Liver (tissue), 8 donors: ENCODE measurements at regions not wholly inside any gene's neighbourhood (a gene's known extent, or its start where the extent isn't known, plus 50 kb on each side); places are given as distances from the start of the nearest gene placed in this dataset.

Experiments used
- DNase-seq: peaks from one replicate; pipeline ENCODE4 v3.0.0-alpha.2; 2017; ENCODE audit warnings: low spot score
- H3K27ac ChIP-seq, 2 donors: one replicate each; pipeline ENCODE4 v1.7.0; 2013; ENCODE audit warnings: inconsistent platforms in 2 of 2, low read length in 2 of 2, control low read depth in 1 of 2, low read depth in 1 of 2, mild to moderate bottlenecking in 1 of 2
- H3K27me3 ChIP-seq, 4 donors: one replicate each; pipeline versions ENCODE4 v1.6.1 to v1.7.0; 2013; ENCODE audit warnings: low read length in 3 of 4, inconsistent platforms in 1 of 4, mild to moderate bottlenecking in 1 of 4, moderate library complexity in 1 of 4; ENCODE audit not compliant: control insufficient read depth in 4 of 4, insufficient read depth in 4 of 4
- H3K36me3 ChIP-seq, 4 donors: one replicate each; pipeline versions ENCODE4 v1.6.1 to v1.7.0; 2013; ENCODE audit warnings: low read length in 3 of 4, mild to moderate bottlenecking in 3 of 4, low read depth in 1 of 4, moderate library complexity in 1 of 4; ENCODE audit not compliant: control insufficient read depth in 4 of 4, insufficient read depth in 3 of 4
- H3K4me1 ChIP-seq, 4 donors: one replicate each; pipeline versions ENCODE4 v1.6.1 to v1.7.0; 2013; ENCODE audit warnings: low read length in 3 of 4, mild to moderate bottlenecking in 3 of 4, moderate library complexity in 1 of 4; ENCODE audit not compliant: control insufficient read depth in 4 of 4, insufficient read depth in 4 of 4
- H3K4me3 ChIP-seq, 3 donors: one replicate each; pipeline versions ENCODE4 v1.6.1 to v1.7.0; 2013; ENCODE audit warnings: low read length in 3 of 3, control low read depth in 1 of 3, low read depth in 1 of 3, mild to moderate bottlenecking in 1 of 3
- H3K9ac ChIP-seq, 2 donors: one replicate each; pipeline ENCODE4 v1.7.0; 2013; ENCODE audit warnings: low read length in 2 of 2, mild to moderate bottlenecking in 2 of 2, moderate library complexity in 2 of 2, control low read depth in 1 of 2, low read depth in 1 of 2
- H3K9me3 ChIP-seq, 4 donors: one replicate each; pipeline versions ENCODE4 v1.6.1 to v1.7.0; 2013; ENCODE audit warnings: low read length in 3 of 4; ENCODE audit not compliant: control insufficient read depth in 4 of 4
- EGR1 ChIP-seq, 2 donors: IDR thresholded peaks; 2 replicates each; pipeline ENCODE4 v1.6.1; 2016 to 2018; ENCODE audit warnings: antibody characterized with exemption in 2 of 2, low read depth in 2 of 2
- FOXA1 ChIP-seq: IDR thresholded peaks from 2 replicates; pipeline ENCODE4 v1.6.1; 2016; ENCODE audit warnings: antibody characterized with exemption
- FOXA2 ChIP-seq: IDR thresholded peaks from 2 replicates; pipeline ENCODE4 v1.6.1; 2016; ENCODE audit warnings: antibody characterized with exemption
- GABPA ChIP-seq, 2 donors: IDR thresholded peaks in 1 of 2; conservative IDR thresholded peaks in 1 of 2; 2 replicates each; pipeline ENCODE4 v1.6.1; 2016; ENCODE audit warnings: antibody characterized with exemption in 2 of 2, mild to moderate bottlenecking in 1 of 2, moderate library complexity in 1 of 2
- HNF4A ChIP-seq, 2 donors: conservative IDR thresholded peaks; 2 replicates each; pipeline ENCODE4 v1.6.1; 2016; ENCODE audit warnings: antibody characterized with exemption in 2 of 2, mild to moderate bottlenecking in 2 of 2
- HNF4G ChIP-seq: IDR thresholded peaks from 2 replicates; pipeline ENCODE4 v1.6.1; 2016; ENCODE audit warnings: antibody characterized with exemption
- JUND ChIP-seq, 2 donors: IDR thresholded peaks; 2 replicates each; pipeline ENCODE4 v1.6.1; 2016; ENCODE audit warnings: antibody characterized with exemption in 2 of 2
- NR2F2 ChIP-seq: IDR thresholded peaks from 2 replicates; pipeline ENCODE4 v1.6.1; 2016; ENCODE audit warnings: antibody characterized with exemption
- RAD21 ChIP-seq, 2 donors: IDR thresholded peaks; 2 replicates each; pipeline ENCODE4 v1.6.1; 2016; ENCODE audit warnings: antibody characterized with exemption in 2 of 2, mild to moderate bottlenecking in 2 of 2
- REST ChIP-seq: IDR thresholded peaks from 2 replicates; pipeline ENCODE4 v1.6.1; 2016; ENCODE audit warnings: antibody characterized with exemption, mild to moderate bottlenecking
- RXRA ChIP-seq, 2 donors: IDR thresholded peaks; 2 replicates each; pipeline ENCODE4 v1.6.1; 2017 to 2018; ENCODE audit warnings: antibody characterized with exemption in 2 of 2, mild to moderate bottlenecking in 1 of 2
- SP1 ChIP-seq: IDR thresholded peaks from 2 replicates; pipeline ENCODE4 v1.6.1; 2018; ENCODE audit warnings: antibody characterized with exemption, mild to moderate bottlenecking
- TAF1 ChIP-seq: conservative IDR thresholded peaks from 2 replicates; pipeline ENCODE4 v1.6.1; 2016; ENCODE audit warnings: antibody characterized with exemption, mild to moderate bottlenecking
- YY1 ChIP-seq: IDR thresholded peaks from 2 replicates; pipeline ENCODE4 v1.6.1; 2016; ENCODE audit warnings: antibody characterized with exemption, mild to moderate bottlenecking
- WGBS: extraction: QIAGEN DNeasy Blood & Tissue Kit; methylation state at CpG from one replicate; pipeline ENCODE4 v1.1.7; 2013; 5-methylcytosine and 5-hydroxymethylcytosine counted together
- TF ChIP-seq, protein P1 (sequence below): IDR thresholded peaks from 2 replicates; pipeline ENCODE4 v1.6.1; 2016; ENCODE audit warnings: antibody characterized with exemption
- TF ChIP-seq, protein P2 (sequence below): IDR thresholded peaks from 2 replicates; pipeline ENCODE4 v1.6.1; 2016; ENCODE audit warnings: antibody characterized with exemption
- TF ChIP-seq, protein P3 (sequence below): IDR thresholded peaks from 2 replicates; pipeline ENCODE4 v1.6.1; 2016; ENCODE audit warnings: antibody characterized with exemption
- TF ChIP-seq, protein P4 (sequence below): fragments of 150-350 bp; IDR thresholded peaks from 2 replicates; pipeline ENCODE4 v1.5.1; 2017; ENCODE audit warnings: improper control_type of control experiment, low read depth, low read length; ENCODE audit not compliant: missing input control
- donor health status: healthy.
- donor health status: healthy.
- donor health status: healthy.
- donor health status: healthy.
- donor health status: healthy.

GRCh38 chr2:121969166-121969565, 213.7 kb downstream of the TSN start:
- no peak for DNase-seq
- no peaks in the 10 kb centered on the region for H3K36me3 ChIP-seq
- 49% methylated on average over 5 of the region's 5 CpGs for WGBS
- H3K9me3 ChIP-seq: no peaks in the 10 kb centered on the region
- TF ChIP-seq, protein P1, sequence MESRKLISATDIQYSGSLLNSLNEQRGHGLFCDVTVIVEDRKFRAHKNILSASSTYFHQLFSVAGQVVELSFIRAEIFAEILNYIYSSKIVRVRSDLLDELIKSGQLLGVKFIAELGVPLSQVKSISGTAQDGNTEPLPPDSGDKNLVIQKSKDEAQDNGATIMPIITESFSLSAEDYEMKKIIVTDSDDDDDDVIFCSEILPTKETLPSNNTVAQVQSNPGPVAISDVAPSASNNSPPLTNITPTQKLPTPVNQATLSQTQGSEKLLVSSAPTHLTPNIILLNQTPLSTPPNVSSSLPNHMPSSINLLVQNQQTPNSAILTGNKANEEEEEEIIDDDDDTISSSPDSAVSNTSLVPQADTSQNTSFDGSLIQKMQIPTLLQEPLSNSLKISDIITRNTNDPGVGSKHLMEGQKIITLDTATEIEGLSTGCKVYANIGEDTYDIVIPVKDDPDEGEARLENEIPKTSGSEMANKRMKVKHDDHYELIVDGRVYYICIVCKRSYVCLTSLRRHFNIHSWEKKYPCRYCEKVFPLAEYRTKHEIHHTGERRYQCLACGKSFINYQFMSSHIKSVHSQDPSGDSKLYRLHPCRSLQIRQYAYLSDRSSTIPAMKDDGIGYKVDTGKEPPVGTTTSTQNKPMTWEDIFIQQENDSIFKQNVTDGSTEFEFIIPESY: no peak
- TF ChIP-seq NR2F2 (no peak), EGR1 (IDR thresholded peaks at IDR 0.05; ENCODE audit: low read depth in 2 of 2) (no peak), TAF1 (no peak), YY1 (no peak), RAD21 (IDR thresholded peaks at IDR 0.05) (no peak), JUND (IDR thresholded peaks at IDR 0.05) (no peak), RXRA (IDR thresholded peaks at IDR 0.05) (no peak), REST (no peak), HNF4A (conservative IDR thresholded peaks at IDR 0.05) (no peak), HNF4G (no peak), FOXA2 (no peak), GABPA (IDR thresholded peaks at IDR 0.05 in 1 of 2, conservative IDR thresholded peaks at IDR 0.05 in 1 of 2) (no peak), FOXA1 (no peak), SP1 (no peak)
- TF ChIP-seq, protein P2, sequence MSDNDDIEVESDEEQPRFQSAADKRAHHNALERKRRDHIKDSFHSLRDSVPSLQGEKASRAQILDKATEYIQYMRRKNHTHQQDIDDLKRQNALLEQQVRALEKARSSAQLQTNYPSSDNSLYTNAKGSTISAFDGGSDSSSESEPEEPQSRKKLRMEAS: no peak
- TF ChIP-seq, protein P3, sequence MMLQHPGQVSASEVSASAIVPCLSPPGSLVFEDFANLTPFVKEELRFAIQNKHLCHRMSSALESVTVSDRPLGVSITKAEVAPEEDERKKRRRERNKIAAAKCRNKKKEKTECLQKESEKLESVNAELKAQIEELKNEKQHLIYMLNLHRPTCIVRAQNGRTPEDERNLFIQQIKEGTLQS: no peak
- TF ChIP-seq, protein P4, sequence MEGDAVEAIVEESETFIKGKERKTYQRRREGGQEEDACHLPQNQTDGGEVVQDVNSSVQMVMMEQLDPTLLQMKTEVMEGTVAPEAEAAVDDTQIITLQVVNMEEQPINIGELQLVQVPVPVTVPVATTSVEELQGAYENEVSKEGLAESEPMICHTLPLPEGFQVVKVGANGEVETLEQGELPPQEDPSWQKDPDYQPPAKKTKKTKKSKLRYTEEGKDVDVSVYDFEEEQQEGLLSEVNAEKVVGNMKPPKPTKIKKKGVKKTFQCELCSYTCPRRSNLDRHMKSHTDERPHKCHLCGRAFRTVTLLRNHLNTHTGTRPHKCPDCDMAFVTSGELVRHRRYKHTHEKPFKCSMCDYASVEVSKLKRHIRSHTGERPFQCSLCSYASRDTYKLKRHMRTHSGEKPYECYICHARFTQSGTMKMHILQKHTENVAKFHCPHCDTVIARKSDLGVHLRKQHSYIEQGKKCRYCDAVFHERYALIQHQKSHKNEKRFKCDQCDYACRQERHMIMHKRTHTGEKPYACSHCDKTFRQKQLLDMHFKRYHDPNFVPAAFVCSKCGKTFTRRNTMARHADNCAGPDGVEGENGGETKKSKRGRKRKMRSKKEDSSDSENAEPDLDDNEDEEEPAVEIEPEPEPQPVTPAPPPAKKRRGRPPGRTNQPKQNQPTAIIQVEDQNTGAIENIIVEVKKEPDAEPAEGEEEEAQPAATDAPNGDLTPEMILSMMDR: no peak
- H3K9ac ChIP-seq: no peak overlapping the region
- no peaks in the 10 kb centered on the region for H3K4me1 ChIP-seq
- H3K27ac ChIP-seq: no peak overlapping the region
- no peak overlapping the region for H3K4me3 ChIP-seq
- peaks cover 0 to 6% (median 0%) of the 10 kb centered on the region in 4 donors for H3K27me3 ChIP-seq
